Common myeloid progenitor, CD34-positive (primary cell): ENCODE measurements at regions not wholly inside any gene's neighbourhood (a gene's known extent, or its start where the extent isn't known, plus 50 kb on each side); places are given as distances from the start of the nearest gene placed in this dataset.

Experiments used
- CTCF ChIA-PET: fragments of 350-600 bp; sonication (Branson Sonifier 250); formaldehyde crosslinking; loops from one replicate; lab custom pipeline; 2021; ENCODE audit warnings: antibody characterized with exemption; lab: Charles Lee
- POLR2A ChIA-PET: fragments of 350-600 bp; sonication (Branson Sonifier 250); formaldehyde crosslinking; loops from one replicate; lab custom pipeline; 2021; ENCODE audit warnings: antibody characterized with exemption; lab: Charles Lee
- DNase-seq, 3 donors: peaks; one replicate each; pipeline versions ENCODE4 v3.0.0 to v3.0.0-alpha.2; 2013
- H3K27ac ChIP-seq, 2 experiments: 1 replicate in 1 of 2; 2 replicates in 1 of 2; pipeline ENCODE4 v1.7.0; 2013; ENCODE audit warnings: inconsistent platforms in 2 of 2, low read length in 2 of 2, mild to moderate bottlenecking in 2 of 2, low read depth in 1 of 2, moderate library complexity in 1 of 2; ENCODE audit not compliant: severe bottlenecking in 2 of 2, insufficient read depth in 1 of 2, poor library complexity in 1 of 2
- H3K27me3 ChIP-seq, 5 experiments: replicated peaks in 2 of 5; 1 replicate in 3 of 5; 2 replicates in 2 of 5; pipeline versions ENCODE4 v1.6.1 to v1.7.0; 2013; ENCODE audit warnings: low read length in 4 of 5, mild to moderate bottlenecking in 2 of 5, moderate library complexity in 2 of 5, inconsistent platforms in 1 of 5; ENCODE audit not compliant: insufficient read depth in 5 of 5, control insufficient read depth in 4 of 5
- H3K36me3 ChIP-seq, 4 experiments: 1 replicate in 2 of 4; 2 replicates in 2 of 4; pipeline versions ENCODE4 v1.6.1 to v1.7.0; 2013; ENCODE audit warnings: low read length in 3 of 4, control low read depth in 1 of 4, mild to moderate bottlenecking in 1 of 4; ENCODE audit not compliant: control insufficient read depth in 4 of 4, insufficient read depth in 4 of 4
- H3K4me1 ChIP-seq, 4 experiments: 1 replicate in 3 of 4; 2 replicates in 1 of 4; pipeline versions ENCODE4 v1.6.1 to v1.7.1; 2013; ENCODE audit warnings: low read length in 3 of 4, mild to moderate bottlenecking in 3 of 4, control low read depth in 1 of 4, inconsistent platforms in 1 of 4, moderate library complexity in 1 of 4; ENCODE audit not compliant: control insufficient read depth in 4 of 4, insufficient read depth in 4 of 4; ENCODE audit errors: control extremely low read depth in 1 of 4
- H3K4me3 ChIP-seq, 7 experiments: 1 replicate in 4 of 7; 2 replicates in 3 of 7; pipeline versions ENCODE4 v1.5.1 to v1.7.0; 2013; ENCODE audit warnings: mild to moderate bottlenecking in 7 of 7, low read length in 6 of 7, moderate library complexity in 6 of 7, inconsistent platforms in 2 of 7, low read depth in 2 of 7, control low read depth in 1 of 7; ENCODE audit not compliant: insufficient read depth in 4 of 7, control insufficient read depth in 1 of 7; ENCODE audit errors: extremely low read depth in 1 of 7
- H3K9me3 ChIP-seq, 5 experiments: 1 replicate in 4 of 5; 2 replicates in 1 of 5; pipeline versions ENCODE4 v1.6.1 to v1.7.1; 2013; ENCODE audit warnings: low read length in 4 of 5, mild to moderate bottlenecking in 2 of 5, inconsistent platforms in 1 of 5, low read depth in 1 of 5, moderate library complexity in 1 of 5; ENCODE audit not compliant: control insufficient read depth in 4 of 5, insufficient read depth in 2 of 5; ENCODE audit errors: control extremely low read depth in 1 of 5
- WGBS: methylation state at CpG from one replicate; pipeline ENCODE4 v1.1.5; 2013; ENCODE audit not compliant: insufficient coverage; 5-methylcytosine and 5-hydroxymethylcytosine counted together

DNA sequence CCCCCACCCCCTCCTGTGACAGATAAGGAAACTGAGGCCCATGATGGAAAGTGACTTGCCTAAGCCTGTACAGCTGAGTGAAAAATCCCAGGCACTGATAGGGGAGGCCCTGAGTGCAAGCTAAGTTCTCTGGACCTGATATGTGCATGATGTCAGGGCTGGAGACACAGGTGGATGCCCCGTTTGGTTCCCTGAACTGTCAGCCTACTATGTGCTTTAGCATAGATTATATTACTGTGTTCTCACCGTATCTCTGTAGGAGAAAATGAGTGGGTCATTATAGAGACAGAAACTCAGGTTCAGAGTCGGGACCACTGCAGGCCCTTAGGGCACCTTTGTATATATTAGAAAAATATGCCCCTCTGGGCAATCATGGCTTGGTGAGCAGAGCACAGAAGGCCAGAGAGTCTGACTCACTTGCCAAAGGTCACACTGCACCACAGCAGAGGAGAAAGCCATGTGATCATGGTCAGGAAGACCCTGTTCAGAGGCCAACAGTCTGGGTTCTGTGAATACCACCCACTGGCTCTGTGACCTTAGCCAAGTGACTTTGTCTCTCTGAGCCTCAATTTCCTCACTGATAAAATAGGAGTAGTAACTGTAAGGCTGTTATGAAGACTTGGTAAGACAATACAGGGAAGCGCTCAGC is 145.8 kb upstream of the WNT4 start:
- WGBS: 100% methylated on average over 3 of the region's 4 CpGs
- Histone ChIP-seq H3K27me3 (peaks cover 1 to 21% (median 5%) of the 10 kb centered on the region in 5 experiments), H3K9me3 (peaks cover 0 to 2% (median 0%) of the 10 kb centered on the region in 5 experiments), H3K4me3 (no peak overlapping the region), H3K4me1 (no peaks in the 10 kb centered on the region), H3K36me3 (no peaks in the 10 kb centered on the region), H3K27ac (no peak overlapping the region)
- ChIA-PET CTCF (no interaction called here), POLR2A (no interaction called here)
- DNase-seq: no peak

DNA sequence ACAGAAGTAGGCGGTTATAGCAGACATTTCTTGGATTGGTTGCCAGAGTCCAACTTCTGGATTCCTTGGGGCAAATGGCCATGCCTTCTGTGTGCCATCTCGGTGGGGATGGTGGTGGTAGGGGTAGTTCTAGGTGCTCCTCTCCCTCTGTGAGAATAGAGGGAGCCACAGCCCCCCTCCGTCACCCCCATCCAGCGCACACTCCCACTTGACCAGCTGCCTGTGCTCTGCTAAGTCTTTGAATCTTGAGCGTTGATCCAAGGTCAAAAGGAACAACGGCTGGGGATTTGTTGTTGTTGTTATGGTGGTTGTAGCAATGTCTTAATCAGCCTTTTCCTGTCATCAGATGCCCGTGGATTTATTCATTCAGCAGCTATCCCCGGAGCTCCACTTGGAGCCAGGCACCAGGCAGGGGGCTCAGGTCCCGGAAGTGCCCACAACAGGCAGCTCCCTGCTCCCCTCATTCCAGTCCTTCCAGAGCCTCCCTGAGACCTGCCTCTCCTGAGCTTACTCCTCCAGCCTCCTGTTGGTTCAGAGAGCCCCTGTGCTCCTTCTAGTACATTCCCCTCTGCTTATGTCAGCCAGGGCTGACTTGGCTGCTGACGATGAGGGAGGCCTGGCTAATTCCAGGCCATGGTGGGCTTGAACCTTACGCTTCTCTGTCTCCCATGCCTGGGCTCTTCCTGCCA is 146.6 kb upstream of the WNT4 start:
- H3K4me1 ChIP-seq: no peaks in the 10 kb centered on the region
- DNase-seq: no peak
- no peaks in the 10 kb centered on the region for H3K36me3 ChIP-seq
- ChIA-PET POLR2A (no interaction called here), CTCF (no interaction called here)
- peaks cover 0 to 7% (median 5%) of the 10 kb centered on the region in 5 experiments for H3K9me3 ChIP-seq
- WGBS: 84% methylated on average over 8 of the region's 11 CpGs
- H3K27me3 ChIP-seq: peaks cover 0 to 21% (median 5%) of the 10 kb centered on the region in 5 experiments
- no peak overlapping the region for H3K4me3 ChIP-seq
- no peak overlapping the region for H3K27ac ChIP-seq

DNA sequence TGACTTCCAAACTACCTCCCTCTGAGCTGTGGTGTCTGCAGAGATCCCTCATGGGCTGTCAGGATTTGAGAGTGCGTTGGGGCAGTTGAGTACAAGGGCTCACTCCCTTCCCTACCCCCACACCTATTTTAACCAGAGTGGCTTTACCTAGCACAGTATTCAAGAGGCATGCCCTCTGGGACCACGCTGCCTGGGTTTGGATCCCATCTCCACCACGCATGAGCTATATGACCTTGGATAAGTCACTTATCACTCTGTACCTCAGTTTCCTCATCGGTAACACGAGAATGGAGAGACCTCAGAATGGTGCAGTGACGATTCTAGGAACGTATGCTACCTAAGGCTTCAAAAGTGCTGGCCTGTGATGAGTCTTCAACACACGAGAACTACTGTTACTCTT is 147.3 kb upstream of the WNT4 start:
- H3K27ac ChIP-seq: no peak overlapping the region
- no peaks in the 10 kb centered on the region for H3K4me1 ChIP-seq
- ChIA-PET CTCF (interaction anchor here (1.4 kb wide), 1 partner anchor 16 kb away, joined by 3 read pairs; no protein-coding TSS in a partner anchor), POLR2A (no interaction called here)
- no peaks in the 10 kb centered on the region for H3K36me3 ChIP-seq
- peaks cover 2 to 27% (median 7%) of the 10 kb centered on the region in 5 experiments for H3K27me3 ChIP-seq
- H3K4me3 ChIP-seq: no peak overlapping the region
- DNase-seq: no peak
- WGBS: 88% methylated on average over 7 of the region's 8 CpGs
- peaks cover 0 to 7% (median 5%) of the 10 kb centered on the region in 5 experiments for H3K9me3 ChIP-seq

DNA sequence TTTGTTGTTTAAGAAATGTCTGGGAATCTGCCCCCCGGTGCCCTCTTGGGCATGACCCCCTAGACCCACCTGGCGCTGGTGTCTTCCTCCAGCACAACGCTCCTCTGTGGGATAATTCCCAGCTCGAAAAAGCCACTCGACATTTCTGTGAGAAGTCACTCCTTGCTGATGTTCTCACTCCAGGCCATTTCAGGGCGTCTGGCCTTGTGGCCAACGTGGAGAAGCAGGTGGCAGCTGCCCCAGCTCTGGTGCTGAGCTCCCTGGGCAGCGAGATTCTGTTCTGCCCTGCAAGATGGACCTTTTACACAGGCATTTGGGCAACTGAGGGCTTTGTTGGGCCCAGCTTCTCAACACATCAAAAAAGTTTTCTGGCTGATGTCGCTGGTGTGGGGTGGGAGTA is 147.7 kb upstream of the WNT4 start:
- ChIA-PET POLR2A (no interaction called here), CTCF (interaction anchor here (1.4 kb wide), 1 partner anchor 17 kb away, joined by 3 read pairs; no protein-coding TSS in a partner anchor)
- 88% methylated on average over 8 of the region's 9 CpGs for WGBS
- Histone ChIP-seq H3K27me3 (peaks cover 2 to 30% (median 7%) of the 10 kb centered on the region in 5 experiments), H3K9me3 (peaks cover 0 to 8% (median 5%) of the 10 kb centered on the region in 5 experiments), H3K36me3 (no peaks in the 10 kb centered on the region), H3K27ac (no peak overlapping the region), H3K4me1 (no peaks in the 10 kb centered on the region), H3K4me3 (no peak overlapping the region)
- no peak for DNase-seq

DNA sequence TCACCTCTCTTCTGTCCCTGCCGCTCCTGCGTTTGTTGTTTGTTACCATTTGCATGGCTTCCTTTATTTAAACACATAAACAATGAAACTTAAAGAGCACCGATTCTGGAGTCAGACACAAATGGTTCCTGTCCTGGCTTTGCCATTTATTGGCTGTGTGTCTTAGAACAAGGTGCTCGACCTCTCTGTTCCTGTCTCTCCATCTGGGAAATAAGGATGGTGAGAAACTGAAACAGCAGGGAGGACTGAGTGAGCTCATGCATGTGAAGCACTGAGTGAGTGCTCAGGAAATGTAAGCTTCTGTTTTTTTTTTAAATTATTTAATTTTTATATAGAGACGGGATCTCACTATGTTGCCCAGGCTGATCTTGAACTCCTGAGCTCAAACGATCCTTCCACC is 148.2 kb upstream of the WNT4 start:
- no peak for DNase-seq
- H3K36me3 ChIP-seq: no peaks in the 10 kb centered on the region
- ChIA-PET POLR2A (no interaction called here), CTCF (interaction anchor here (1.3 to 1.4 kb wide), 2 partner anchors 15 to 17 kb away, joined by 3 to 5 read pairs; no protein-coding TSS in a partner anchor)
- peaks cover 2 to 35% (median 10%) of the 10 kb centered on the region in 5 experiments for H3K27me3 ChIP-seq
- H3K27ac ChIP-seq: no peak overlapping the region
- no peaks in the 10 kb centered on the region for H3K4me1 ChIP-seq
- H3K4me3 ChIP-seq: no peak overlapping the region
- peaks cover 0 to 8% (median 5%) of the 10 kb centered on the region in 5 experiments for H3K9me3 ChIP-seq
- 100% methylated on average over 5 of the region's 6 CpGs for WGBS

DNA sequence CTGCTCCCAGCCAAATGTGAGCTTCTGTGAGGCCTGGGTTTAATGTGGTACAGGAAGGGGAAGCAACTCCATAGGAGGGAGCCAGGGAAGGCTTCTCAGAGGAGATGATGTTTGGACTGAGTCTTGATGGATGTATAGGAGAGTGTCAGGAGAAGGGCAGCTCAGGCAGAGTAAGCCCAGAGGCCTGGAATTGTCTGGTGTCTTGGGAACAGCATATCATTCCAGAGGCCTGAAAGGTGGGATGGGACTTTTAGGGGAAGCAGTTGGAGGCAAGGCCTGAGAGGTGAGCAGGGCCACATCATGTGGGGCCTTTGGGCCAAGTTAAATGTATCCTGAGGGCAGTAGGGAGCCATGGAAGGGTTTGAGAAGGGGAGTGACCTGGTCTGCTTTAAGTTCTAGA is 148.6 kb upstream of the WNT4 start:
- peaks cover 0 to 3% (median 1%) of the 10 kb centered on the region in 4 experiments for H3K4me1 ChIP-seq
- no peak for DNase-seq
- H3K9me3 ChIP-seq: peaks cover 0 to 8% (median 5%) of the 10 kb centered on the region in 5 experiments
- CTCF ChIA-PET: interaction anchor here (1.1 to 1.4 kb wide), 3 partner anchors 12 to 18 kb away, joined by 3 to 5 read pairs (median 4); no protein-coding TSS in a partner anchor
- no peaks in the 10 kb centered on the region for H3K36me3 ChIP-seq
- peaks cover 2 to 38% (median 14%) of the 10 kb centered on the region in 5 experiments for H3K27me3 ChIP-seq
- H3K27ac ChIP-seq: no peak overlapping the region
- no peak overlapping the region for H3K4me3 ChIP-seq
- POLR2A ChIA-PET: no interaction called here
